OCI-LY3 (cell line): ENCODE measurements at regions not wholly inside any gene's neighbourhood (a gene's known extent, or its start where the extent isn't known, plus 50 kb on each side); places are given as distances from the start of the nearest gene placed in this dataset.

ENCODE experiments used
- CTCF ChIP-seq: fragments of 200-600, 300-600 bp; sonication (generic); IDR thresholded peaks from 2 replicates; pipeline ENCODE4 v1.5.1; 2014; ENCODE audit warnings: antibody characterized with exemption, low read length, low read depth
- EZH2phosphoT487 ChIP-seq: fragments of 200-600 bp; shearing (Covaris generic); IDR thresholded peaks from 2 replicates; pipeline ENCODE4 v1.6.1; 2018; ENCODE audit warnings: antibody characterized with exemption, mixed run types, low read depth

GRCh38 chr10:10293041-10293440, 724.6 kb upstream of the CELF2 start:
- TF ChIP-seq CTCF: no peak
- TF ChIP-seq EZH2phosphoT487: no peak
